HG03139 (cell line): ENCODE measurements at regions not wholly inside any gene's neighbourhood (a gene's known extent, or its start where the extent isn't known, plus 50 kb on each side); places are given as distances from the start of the nearest gene placed in this dataset.

ENCODE experiments used
- ATAC-seq: cut with Tn5 transposase; IDR thresholded peaks from one replicate; pipeline ENCODE4 v1.9.1; 2021; ENCODE audit not compliant: unreplicated experiment

- ATAC-seq: no peak
These were observed 186.9 kb upstream of the TUT7 start for GRCh38 chr9:86541014-86541570.

- no peak for ATAC-seq
These were observed 181.3 kb upstream of the TUT7 start for GRCh38 chr9:86535406-86535915.

GRCh38 chr9:86534572-86535258 lies 180.5 kb upstream of the TUT7 start:
- ATAC-seq: no peak

- no peak for ATAC-seq
These were observed 177.9 kb upstream of the TUT7 start for GRCh38 chr9:86531971-86532640.

GRCh38 chr9:86531273-86531970 lies 177.2 kb upstream of the TUT7 start:
- ATAC-seq: no peak

- no peak for ATAC-seq
These were observed 175.5 kb upstream of the TUT7 start for GRCh38 chr9:86529496-86530275.

GRCh38 chr9:86526021-86526420 lies 171.8 kb upstream of the TUT7 start:
- no peak for ATAC-seq

- ATAC-seq: no peak
These were observed 171.0 kb upstream of the TUT7 start for GRCh38 chr9:86525182-86525581.

GRCh38 chr9:86521977-86522376 lies 167.8 kb upstream of the TUT7 start:
- no peak for ATAC-seq

- ATAC-seq: no peak
These were observed 167.1 kb upstream of the TUT7 start for GRCh38 chr9:86521322-86521721.

- no peak for ATAC-seq
These were observed 164.9 kb upstream of the TUT7 start for GRCh38 chr9:86519066-86519615.

GRCh38 chr9:86517475-86517874 lies 163.3 kb upstream of the TUT7 start:
- ATAC-seq: no peak

- ATAC-seq: no peak
These were observed 162.4 kb upstream of the TUT7 start for GRCh38 chr9:86516564-86516963.

- no peak for ATAC-seq
These were observed 161.0 kb upstream of the TUT7 start for GRCh38 chr9:86515221-86515620.

- ATAC-seq: no peak
These were observed 159.2 kb upstream of the TUT7 start for GRCh38 chr9:86513429-86513828.

GRCh38 chr9:86512929-86513328 lies 158.7 kb upstream of the TUT7 start:
- no peak for ATAC-seq

GRCh38 chr9:86511614-86512360 lies 157.6 kb upstream of the TUT7 start:
- no peak for ATAC-seq

GRCh38 chr9:86508208-86508903 lies 154.1 kb upstream of the TUT7 start:
- ATAC-seq: no peak

- ATAC-seq: no peak
These were observed 153.0 kb upstream of the TUT7 start for GRCh38 chr9:86507212-86507630.
